Endothelial cell of umbilical vein (primary cell): ENCODE measurements at regions not wholly inside any gene's neighbourhood (a gene's known extent, or its start where the extent isn't known, plus 50 kb on each side); places are given as distances from the start of the nearest gene placed in this dataset.

Experiments used
- BruUV-seq: library from RNA; stranded (reverse); fragments of 400-500 nt; replicated peaks from 2 replicates; lab custom pipeline; 2021; lab: Mats Ljungman, UMichigan
- CTCF ChIA-PET: fragments of 300-600, 350-600 bp; sonication (Branson Sonifier 250); formaldehyde crosslinking; loops from one replicate; lab custom pipeline; 2021; ENCODE audit warnings: antibody characterized with exemption, inconsistent platforms; lab: Charles Lee
- POLR2A ChIA-PET: fragments of 300-600, 350-600 bp; sonication (Branson Sonifier 250); formaldehyde crosslinking; loops from one replicate; lab custom pipeline; 2021; ENCODE audit warnings: antibody characterized with exemption, inconsistent platforms; lab: Charles Lee
- DNase-seq: peaks from one replicate; pipeline ENCODE4 v3.0.0-alpha.2; 2011; ENCODE audit warnings: low read depth, low spot score
- FAIRE-seq: peaks from 2 replicates; lab custom pipeline; 2011; peaks lifted over from hg19 to GRCh38; lab: Jason Lieb, UNC
- H2AFZ ChIP-seq: 2 replicates; pipeline ENCODE4 v1.6.0; 2012; ENCODE audit warnings: low read depth, low read length, control low read depth, inconsistent platforms
- H3K27ac ChIP-seq: 2 replicates; pipeline ENCODE4 v1.5.1; 2011; ENCODE audit warnings: low read depth, mild to moderate bottlenecking, control low read depth, low read length, moderate library complexity; ENCODE audit not compliant: insufficient read depth
- H3K27me3 ChIP-seq, 2 experiments: 2 replicates each; pipeline versions ENCODE4 v1.6.0 to v1.6.1; 2011; ENCODE audit warnings: low read length in 2 of 2, mixed read lengths in 1 of 2; ENCODE audit not compliant: control insufficient read depth in 2 of 2, insufficient read depth in 2 of 2
- H3K36me3 ChIP-seq, 2 experiments: 2 replicates in 1 of 2; 3 replicates in 1 of 2; pipeline ENCODE4 v1.5.1; 2011; ENCODE audit warnings: low read length in 2 of 2, mild to moderate bottlenecking in 1 of 2, moderate library complexity in 1 of 2; ENCODE audit not compliant: control insufficient read depth in 2 of 2, insufficient read depth in 2 of 2; ENCODE audit errors: extremely low read depth in 1 of 2
- H3K4me1 ChIP-seq: 3 replicates; pipeline ENCODE4 v1.5.1; 2011; ENCODE audit warnings: mild to moderate bottlenecking, low read length; ENCODE audit not compliant: control insufficient read depth, insufficient read depth; ENCODE audit errors: extremely low read depth
- H3K4me2 ChIP-seq: 2 replicates; pipeline ENCODE4 v1.6.1; 2011; ENCODE audit warnings: low read length, control low read depth, mixed read lengths; ENCODE audit not compliant: insufficient read depth
- H3K4me3 ChIP-seq, 3 experiments: fragments of 200-600 bp in 1 of 3; sonication (generic), shearing (Covaris generic) in 1 of 3; replicated peaks in 1 of 3; 2 replicates each; pipeline ENCODE4 v1.5.1; 2011 to 2016; ENCODE audit warnings: control low read depth in 3 of 3, low read length in 3 of 3, mild to moderate bottlenecking in 2 of 3, inconsistent platforms in 1 of 3, low read depth in 1 of 3, moderate library complexity in 1 of 3; ENCODE audit not compliant: insufficient read depth in 1 of 3
- H3K79me2 ChIP-seq: 2 replicates; pipeline ENCODE4 v1.6.0; 2012; ENCODE audit warnings: low read length, inconsistent platforms; ENCODE audit not compliant: control insufficient read depth, insufficient read depth
- H3K9ac ChIP-seq: replicated peaks from 2 replicates; pipeline ENCODE3; 2011; ENCODE audit warnings: low read length, control low read depth; ENCODE audit not compliant: insufficient read depth; ENCODE audit errors: extremely low read depth
- H3K9me1 ChIP-seq: replicated peaks from 3 replicates; pipeline ENCODE4 v1.6.0; 2011; ENCODE audit warnings: mild to moderate bottlenecking, low read length; ENCODE audit not compliant: control insufficient read depth, insufficient read depth; ENCODE audit errors: extremely low read depth
- H3K9me3 ChIP-seq: replicated peaks from 2 replicates; pipeline ENCODE4 v1.5.1; 2012; ENCODE audit warnings: low read length, inconsistent platforms; ENCODE audit not compliant: control insufficient read depth, insufficient read depth
- H4K20me1 ChIP-seq: replicated peaks from 2 replicates; pipeline ENCODE3; 2011; ENCODE audit warnings: mild to moderate bottlenecking, low read length; ENCODE audit not compliant: control insufficient read depth, insufficient read depth; ENCODE audit errors: extremely low read depth
- CTCF ChIP-seq, 2 donors: IDR thresholded peaks; 1 replicate in 1 of 2; 2 replicates in 1 of 2; pipeline ENCODE4 v1.5.1; 2011; ENCODE audit warnings: low read length in 2 of 2, mild to moderate bottlenecking in 2 of 2, moderate library complexity in 2 of 2, control low read depth in 1 of 2, inconsistent platforms in 1 of 2, low read depth in 1 of 2; ENCODE audit not compliant: insufficient read depth in 1 of 2; ENCODE audit errors: extremely low read depth in 1 of 2
- EZH2 ChIP-seq: IDR thresholded peaks from 2 replicates; pipeline ENCODE4 v1.6.1; 2012; ENCODE audit warnings: borderline replicate concordance, low read depth, mild to moderate bottlenecking, moderate library complexity, low read length, inconsistent platforms; ENCODE audit not compliant: severe bottlenecking
- FOS ChIP-seq: IDR thresholded peaks from 2 replicates; pipeline ENCODE4 v1.6.1; 2011; ENCODE audit warnings: mild to moderate bottlenecking, low read length, moderate library complexity, borderline replicate concordance; ENCODE audit not compliant: insufficient read depth
- GATA2 ChIP-seq: IDR thresholded peaks from 2 replicates; pipeline ENCODE4 v1.7.0; 2011; ENCODE audit warnings: low read depth, mild to moderate bottlenecking, moderate library complexity, mixed read lengths, low read length; ENCODE audit not compliant: insufficient read length, insufficient read depth
- JUN ChIP-seq: IDR thresholded peaks from 2 replicates; pipeline ENCODE4 v1.6.1; 2011; ENCODE audit warnings: borderline replicate concordance, low read depth; ENCODE audit not compliant: insufficient read length, insufficient read depth
- MAX ChIP-seq: IDR thresholded peaks from 2 replicates; pipeline ENCODE4 v1.6.1; 2011; ENCODE audit not compliant: insufficient read depth, insufficient read length
- MYC ChIP-seq: IDR thresholded peaks from one replicate; pipeline ENCODE4 v1.6.1; 2011; ENCODE audit warnings: mild to moderate bottlenecking, low read depth, low read length
- POLR2A ChIP-seq: IDR thresholded peaks from 2 replicates; pipeline ENCODE4 v1.6.1; 2012; ENCODE audit warnings: low read depth, mild to moderate bottlenecking, control low read depth, low read length
- POLR2AphosphoS5 ChIP-seq: IDR thresholded peaks from 2 replicates; pipeline ENCODE4 v1.6.1; 2012; ENCODE audit warnings: low read depth, mild to moderate bottlenecking, control low read depth, low read length, moderate library complexity; ENCODE audit not compliant: insufficient read depth
- dilution Hi-C: fragments of 300-500 bp; cut with MboI; formaldehyde crosslinking; loops from one replicate; pipeline ENCODE4 v1.15.0; 2019; ENCODE audit warnings: low sequenced_read_pairs; ENCODE audit not compliant: extremely low pct_ligation_motif_present
- intact Hi-C: fragments of 100-400 bp; cut with micrococcal nuclease; formaldehyde crosslinking; loops from one replicate; pipeline ENCODE4 v1.10.0; 2022

GRCh38 chr4:142944565-142944964 lies 98.5 kb upstream of the INPP4B start:
- no peak for TF ChIP-seq FOS
- TF ChIP-seq MYC, result no peak
- no peak for TF ChIP-seq JUN
- TF ChIP-seq CTCF (IDR thresholded peaks at IDR 0.05; ENCODE audit: extremely low read depth in 1 of 2, insufficient read depth in 1 of 2, low read depth in 1 of 2, low read length in 2 of 2), result no peak
- no peak for TF ChIP-seq MAX
- TF ChIP-seq POLR2AphosphoS5, result no peak
- TF ChIP-seq EZH2, result no peak
- no peak for TF ChIP-seq POLR2A
- TF ChIP-seq GATA2, result no peak
- Histone ChIP-seq H3K27me3 (no peaks in the 10 kb centered on the region), H3K9ac (no peak overlapping the region), H3K36me3 (no peaks in the 10 kb centered on the region), H3K79me2 (no peaks in the 10 kb centered on the region), H3K4me3 (no peak overlapping the region), H3K4me1 (no peaks in the 10 kb centered on the region), H4K20me1 (no peaks in the 10 kb centered on the region), H3K4me2 (no peak overlapping the region), H3K27ac (no peak overlapping the region), H3K9me3 (no peaks in the 10 kb centered on the region), H2AFZ (no peak overlapping the region), H3K9me1 (no peaks in the 10 kb centered on the region)
- intact Hi-C loops (no loop called here), dilution Hi-C loops (no loop called here)
- no peak for FAIRE-seq
- no peak for DNase-seq
- ChIA-PET CTCF (no interaction called here), POLR2A (no interaction called here)
- BruUV-seq, result no TSS peak
